ENCODE measurements at regions not wholly inside any gene's neighbourhood (a gene's known extent, or its start where the extent isn't known, plus 50 kb on each side); places are given as distances from the start of the nearest gene placed in this dataset.
"Not testable (repeated sequence)": the region's sequence is repeated elsewhere in the genome, so short reads cannot be mapped to it uniquely, and the experiment has no call there.

GRCh38 chr21:17679002-17679600 lies 66.4 kb upstream of the BTG3 start:
- no peak for DNase-seq (ENCODE audit: low read depth in 2 of 2)

GRCh38 chr21:17676930-17677329 lies 64.2 kb upstream of the BTG3 start:
- not testable (repeated sequence) for DNase-seq (ENCODE audit: low read depth in 2 of 2)

GRCh38 chr21:17674106-17674505 lies 61.4 kb upstream of the BTG3 start:
- DNase-seq (ENCODE audit: low read depth in 2 of 2): no peak

GRCh38 chr21:17673261-17674020 lies 60.7 kb upstream of the BTG3 start:
- no peak for DNase-seq (ENCODE audit: low read depth in 2 of 2)

GRCh38 chr21:17671733-17672132 lies 59.0 kb upstream of the BTG3 start:
- no peak for DNase-seq (ENCODE audit: low read depth in 2 of 2)

GRCh38 chr21:17668479-17669140 lies 55.9 kb upstream of the BTG3 start:
- no peak for DNase-seq (ENCODE audit: low read depth in 2 of 2)

GRCh38 chr21:17667256-17667655 lies 54.6 kb upstream of the BTG3 start:
- no peak for DNase-seq (ENCODE audit: low read depth in 2 of 2)
